ENCODE measurements at regions not wholly inside any gene's neighbourhood (a gene's known extent, or its start where the extent isn't known, plus 50 kb on each side); places are given as distances from the start of the nearest gene placed in this dataset.

DNA sequence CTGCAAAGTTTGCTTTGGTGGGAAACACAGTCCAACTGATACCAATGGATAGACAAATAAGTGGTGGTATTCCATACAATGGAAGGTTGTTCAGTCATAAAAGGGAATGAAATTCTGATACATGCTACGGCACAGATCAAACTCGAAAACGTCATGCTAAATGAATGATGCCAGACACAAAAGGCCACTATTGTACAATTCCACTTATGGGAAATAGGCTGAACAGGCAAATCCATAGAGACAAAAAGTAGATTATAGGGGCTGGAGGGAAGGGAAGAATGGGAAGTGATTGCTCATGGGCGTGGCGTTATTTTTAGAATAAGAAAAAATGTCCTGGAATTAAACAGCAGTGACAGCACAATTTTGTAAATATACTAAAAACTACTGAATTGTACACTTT, 66.0 kb upstream of the FOXK1 start:
- DNase-seq = no peak

DNA sequence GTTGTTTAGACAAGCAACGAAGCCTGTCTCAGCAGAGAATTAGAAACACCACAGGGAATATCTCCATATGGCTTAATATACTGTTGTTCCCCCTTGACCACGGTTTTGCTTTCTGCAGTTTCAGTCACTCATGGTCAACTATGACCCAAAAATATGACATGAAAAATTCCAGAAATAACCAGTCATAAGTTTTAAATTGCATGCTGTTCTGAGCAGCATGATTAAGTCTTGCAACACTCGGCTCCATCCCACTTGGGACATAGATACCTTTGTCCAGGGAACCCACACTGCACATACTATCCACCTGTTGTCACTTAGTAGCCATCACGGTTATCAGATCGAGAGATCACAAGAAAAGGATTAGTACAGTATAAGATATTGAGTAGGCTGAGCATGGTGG, 60.7 kb upstream of the FOXK1 start:
- no peak for DNase-seq

DNA sequence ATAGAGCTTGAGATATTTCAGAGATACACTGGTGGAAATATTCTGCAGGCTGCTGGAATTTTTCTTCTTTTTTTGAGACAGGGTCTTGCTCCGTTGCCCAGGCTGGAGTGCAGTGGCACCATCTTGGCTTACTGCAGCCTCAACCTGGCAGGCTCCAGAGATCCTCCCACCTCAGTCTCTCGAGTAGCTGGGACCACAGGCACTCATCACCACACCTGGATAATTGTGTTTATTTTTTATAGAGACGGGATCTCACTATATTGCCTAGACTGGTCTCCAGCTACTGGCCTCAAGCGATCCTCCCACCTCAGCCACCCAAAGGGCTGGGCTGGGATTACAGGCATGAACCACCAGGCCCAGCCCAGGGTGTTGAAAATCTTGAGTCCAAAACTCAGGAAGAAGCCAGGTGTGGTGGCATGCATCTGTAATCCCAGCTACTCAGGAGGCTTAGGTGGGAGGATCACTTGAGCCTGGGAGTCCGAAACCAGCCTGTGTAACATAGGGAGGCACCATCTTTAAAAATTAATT, 55.7 kb upstream of the FOXK1 start:
- no peak for DNase-seq

DNA sequence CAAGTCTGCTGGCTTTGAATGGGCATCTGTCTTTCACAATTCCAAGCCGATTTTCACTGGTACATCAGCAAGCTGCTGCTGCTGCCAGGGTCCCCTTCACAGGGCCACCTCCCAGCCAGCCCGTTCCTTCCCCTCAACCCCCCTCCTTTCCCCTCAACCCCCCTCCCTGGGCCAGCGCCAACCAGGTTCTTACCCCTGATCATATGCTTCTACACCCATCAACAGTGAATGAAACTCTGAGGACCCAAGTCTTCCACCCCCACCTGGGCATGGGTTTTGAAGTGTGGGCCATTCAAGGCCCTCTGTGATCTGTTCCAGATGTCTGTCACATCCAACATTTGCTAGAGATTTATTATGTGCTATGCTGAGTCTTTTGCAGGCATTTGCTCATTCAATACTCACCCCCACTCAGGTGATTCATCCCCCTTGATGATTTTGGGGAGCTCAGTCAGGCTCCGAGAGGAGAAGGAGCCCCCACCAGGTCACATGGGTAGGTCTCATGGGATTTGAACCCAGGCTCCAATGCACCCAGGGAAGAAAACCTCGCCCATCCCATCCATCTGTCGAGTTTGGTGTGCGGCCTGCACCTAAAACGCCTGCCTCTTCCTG, 52.7 kb upstream of the FOXK1 start:
- no peak for DNase-seq

DNA sequence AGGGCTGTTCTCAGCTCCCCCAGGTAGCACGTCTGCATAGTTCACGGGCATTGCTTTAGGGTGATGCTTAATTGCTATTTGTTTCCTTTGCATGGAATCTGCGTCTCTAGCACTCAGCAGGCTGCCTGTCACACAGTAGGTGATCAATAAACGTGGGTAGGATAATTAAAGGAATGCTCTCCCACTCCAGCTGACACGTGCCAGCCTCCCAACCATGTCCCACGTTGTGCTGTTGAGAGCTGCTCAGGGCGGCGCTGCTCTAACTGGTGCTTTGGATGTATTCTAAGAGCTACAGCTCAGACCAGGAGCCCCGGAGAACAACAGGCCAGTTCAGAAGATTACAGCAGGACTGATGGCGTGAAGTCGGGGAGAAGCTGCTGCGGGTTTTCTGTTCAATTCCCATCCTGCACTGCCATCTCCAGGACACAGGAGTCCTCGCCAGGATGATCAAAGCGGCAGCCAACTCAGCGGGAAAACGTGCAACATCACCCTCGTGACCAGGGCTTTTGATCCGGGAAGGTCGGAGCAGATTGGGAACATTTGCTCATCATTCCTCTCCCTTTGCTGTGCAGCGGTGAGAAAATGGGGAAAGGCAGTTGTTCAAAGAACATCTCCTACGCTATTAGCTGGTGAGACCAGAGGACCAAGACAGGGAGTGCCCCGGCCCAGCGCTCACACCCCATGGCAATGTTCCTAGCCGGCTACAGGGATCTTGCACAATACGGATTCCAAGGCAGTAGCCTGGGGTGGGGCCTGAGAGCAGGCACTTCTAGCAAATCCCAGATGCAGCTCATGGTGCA, 50.5 kb upstream of the FOXK1 start:
- no peak for DNase-seq

Measured in Kasumi-1 (cell line).